ENCODE measurements at regions not wholly inside any gene's neighbourhood (a gene's known extent, or its start where the extent isn't known, plus 50 kb on each side); places are given as distances from the start of the nearest gene placed in this dataset.

DNA sequence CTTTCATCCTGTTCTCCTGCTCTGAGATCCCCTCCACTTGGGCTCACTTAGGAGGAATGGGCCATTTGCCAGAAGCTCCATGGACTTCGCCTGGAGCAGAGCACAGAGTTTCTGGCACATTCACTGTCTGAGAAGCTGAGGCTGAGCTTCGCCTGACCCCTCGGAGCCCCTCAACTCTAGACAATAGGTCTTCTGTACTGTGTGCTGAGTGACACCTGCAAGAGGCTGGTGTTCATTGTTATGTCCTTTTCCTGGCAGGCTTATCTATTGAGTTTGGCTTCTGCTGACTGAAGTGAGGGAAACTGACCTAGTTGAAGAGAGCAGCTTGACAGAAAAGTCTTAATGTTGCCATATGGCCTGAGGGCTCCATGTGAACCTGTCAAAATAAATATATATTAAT lies 124.3 kb downstream of the EHF start:
- no peaks in the 10 kb centered on the region for H3K36me3 ChIP-seq (ENCODE audit: control insufficient read depth in 2 of 2, insufficient read depth in 2 of 2, low read length in 2 of 2)
- no peaks in the 10 kb centered on the region for H3K9me3 ChIP-seq (ENCODE audit: control insufficient read depth in 2 of 2, low read length in 2 of 2)
- H3K9ac ChIP-seq (ENCODE audit: low read depth in 1 of 2, low read length in 2 of 2), result no peak overlapping the region
- H3K27me3 ChIP-seq (ENCODE audit: control insufficient read depth in 2 of 2, insufficient read depth in 2 of 2, low read length in 2 of 2), result no peaks in the 10 kb centered on the region
- H3K4me1 ChIP-seq (ENCODE audit: control insufficient read depth in 2 of 2, insufficient read depth in 2 of 2, low read length in 2 of 2), result peaks cover 0 to 3% of the 10 kb centered on the region in 2 donors
- H3K27ac ChIP-seq (ENCODE audit: low read depth in 2 of 2, low read length in 2 of 2), result no peak overlapping the region
- H3K4me3 ChIP-seq (ENCODE audit: low read length in 2 of 2), result no peak overlapping the region

DNA sequence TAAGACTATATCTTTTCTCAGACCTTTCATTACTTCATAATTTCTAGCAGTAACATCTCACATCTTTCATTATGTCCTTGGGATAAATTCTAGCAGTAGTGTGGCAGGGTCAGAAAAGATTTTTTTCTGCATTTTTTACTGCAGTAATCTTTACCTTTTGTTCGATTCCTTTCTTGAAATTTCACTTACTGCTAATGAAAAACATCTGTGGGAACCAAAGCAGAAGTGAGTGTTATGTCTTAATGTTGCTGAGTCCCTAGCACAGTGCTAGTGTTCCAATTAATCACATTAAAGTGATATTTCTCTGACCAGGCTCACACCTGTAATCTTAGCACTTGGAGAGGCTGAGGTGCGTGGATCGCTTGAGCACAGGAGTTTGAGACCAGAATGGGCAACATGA lies 123.6 kb downstream of the EHF start:
- no peaks in the 10 kb centered on the region for H3K36me3 ChIP-seq (ENCODE audit: control insufficient read depth in 2 of 2, insufficient read depth in 2 of 2, low read length in 2 of 2)
- no peaks in the 10 kb centered on the region for H3K9me3 ChIP-seq (ENCODE audit: control insufficient read depth in 2 of 2, low read length in 2 of 2)
- no peak overlapping the region for H3K9ac ChIP-seq (ENCODE audit: low read depth in 1 of 2, low read length in 2 of 2)
- H3K4me1 ChIP-seq (ENCODE audit: control insufficient read depth in 2 of 2, insufficient read depth in 2 of 2, low read length in 2 of 2), result peaks cover 0 to 3% of the 10 kb centered on the region in 2 donors
- no peak overlapping the region for H3K27ac ChIP-seq (ENCODE audit: low read depth in 2 of 2, low read length in 2 of 2)
- H3K27me3 ChIP-seq (ENCODE audit: control insufficient read depth in 2 of 2, insufficient read depth in 2 of 2, low read length in 2 of 2), result no peaks in the 10 kb centered on the region
- no peak overlapping the region for H3K4me3 ChIP-seq (ENCODE audit: low read length in 2 of 2)

DNA sequence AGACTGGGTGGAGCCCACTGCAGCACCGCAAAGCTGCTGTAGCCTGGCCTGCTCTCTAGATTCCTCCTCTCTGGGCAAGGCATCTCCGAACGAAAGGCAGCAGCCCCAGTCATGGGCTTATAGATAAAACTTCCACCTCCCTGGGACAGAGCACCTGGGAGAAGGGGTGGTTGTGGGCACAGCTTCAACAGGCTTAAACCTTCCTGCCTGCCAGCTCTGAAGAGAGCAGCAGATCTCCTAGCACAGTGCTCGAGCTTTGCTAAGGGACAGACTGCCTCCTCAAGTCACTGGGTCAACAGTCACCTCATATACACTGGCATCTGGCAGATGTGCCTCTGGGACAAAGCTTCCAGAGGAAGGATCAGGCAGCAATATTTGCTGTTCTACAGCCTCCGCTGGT lies 117.3 kb downstream of the EHF start:
- H3K4me1 ChIP-seq (ENCODE audit: control insufficient read depth in 2 of 2, insufficient read depth in 2 of 2, low read length in 2 of 2), result no peaks in the 10 kb centered on the region
- H3K9me3 ChIP-seq (ENCODE audit: control insufficient read depth in 2 of 2, low read length in 2 of 2), result no peaks in the 10 kb centered on the region
- no peaks in the 10 kb centered on the region for H3K27me3 ChIP-seq (ENCODE audit: control insufficient read depth in 2 of 2, insufficient read depth in 2 of 2, low read length in 2 of 2)
- H3K4me3 ChIP-seq (ENCODE audit: low read length in 2 of 2), result no peak overlapping the region
- H3K36me3 ChIP-seq (ENCODE audit: control insufficient read depth in 2 of 2, insufficient read depth in 2 of 2, low read length in 2 of 2), result no peaks in the 10 kb centered on the region
- H3K27ac ChIP-seq (ENCODE audit: low read depth in 2 of 2, low read length in 2 of 2), result no peak overlapping the region
- no peak overlapping the region for H3K9ac ChIP-seq (ENCODE audit: low read depth in 1 of 2, low read length in 2 of 2)

DNA sequence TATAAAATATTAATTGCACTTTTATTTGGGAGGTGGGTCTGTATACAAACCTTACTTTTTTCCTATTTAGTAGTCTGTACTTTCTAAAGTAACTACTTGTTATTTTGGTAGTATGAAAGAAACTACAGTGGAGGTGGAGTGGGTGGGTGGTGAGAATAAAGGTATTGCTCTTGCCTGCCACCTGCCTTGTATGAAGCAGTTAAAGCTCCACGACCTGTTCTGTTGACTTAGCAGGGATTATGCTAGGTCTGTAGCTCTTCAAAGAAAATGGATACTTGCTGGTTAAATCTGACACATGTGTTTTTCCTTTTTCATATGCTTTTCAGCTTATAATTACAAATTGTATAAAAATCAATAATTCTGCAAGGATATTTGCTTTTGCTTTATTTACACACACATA lies 111.9 kb downstream of the EHF start:
- H3K9ac ChIP-seq (ENCODE audit: low read depth in 1 of 2, low read length in 2 of 2), result no peak overlapping the region
- H3K9me3 ChIP-seq (ENCODE audit: control insufficient read depth in 2 of 2, low read length in 2 of 2), result no peaks in the 10 kb centered on the region
- no peaks in the 10 kb centered on the region for H3K27me3 ChIP-seq (ENCODE audit: control insufficient read depth in 2 of 2, insufficient read depth in 2 of 2, low read length in 2 of 2)
- no peak overlapping the region for H3K4me3 ChIP-seq (ENCODE audit: low read length in 2 of 2)
- no peak overlapping the region for H3K27ac ChIP-seq (ENCODE audit: low read depth in 2 of 2, low read length in 2 of 2)
- H3K4me1 ChIP-seq (ENCODE audit: control insufficient read depth in 2 of 2, insufficient read depth in 2 of 2, low read length in 2 of 2), result peaks cover 0 to 2% of the 10 kb centered on the region in 2 donors
- H3K36me3 ChIP-seq (ENCODE audit: control insufficient read depth in 2 of 2, insufficient read depth in 2 of 2, low read length in 2 of 2), result no peaks in the 10 kb centered on the region

DNA sequence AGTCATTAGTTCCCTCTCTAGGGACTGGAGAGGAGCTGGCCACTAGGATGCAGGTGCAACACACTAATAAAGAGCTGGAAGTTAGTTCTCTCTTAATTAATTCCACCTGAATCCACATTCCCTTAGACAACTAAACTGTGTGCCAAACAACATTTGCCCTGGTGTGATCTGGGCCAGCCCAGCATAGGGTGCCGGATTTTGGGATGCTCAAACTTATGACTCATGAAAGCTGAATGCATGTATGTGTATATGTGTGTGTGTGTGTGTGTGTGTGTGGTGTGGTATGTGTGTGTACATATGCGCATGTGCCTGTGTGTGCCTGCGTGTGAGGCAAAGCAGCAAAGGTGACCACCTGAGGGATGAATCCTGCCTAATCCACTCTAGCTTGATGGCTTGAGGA lies 110.7 kb downstream of the EHF start:
- Histone ChIP-seq H3K36me3 (ENCODE audit: control insufficient read depth in 2 of 2, insufficient read depth in 2 of 2, low read length in 2 of 2) (no peaks in the 10 kb centered on the region), H3K27ac (ENCODE audit: low read depth in 2 of 2, low read length in 2 of 2) (no peak overlapping the region)

DNA sequence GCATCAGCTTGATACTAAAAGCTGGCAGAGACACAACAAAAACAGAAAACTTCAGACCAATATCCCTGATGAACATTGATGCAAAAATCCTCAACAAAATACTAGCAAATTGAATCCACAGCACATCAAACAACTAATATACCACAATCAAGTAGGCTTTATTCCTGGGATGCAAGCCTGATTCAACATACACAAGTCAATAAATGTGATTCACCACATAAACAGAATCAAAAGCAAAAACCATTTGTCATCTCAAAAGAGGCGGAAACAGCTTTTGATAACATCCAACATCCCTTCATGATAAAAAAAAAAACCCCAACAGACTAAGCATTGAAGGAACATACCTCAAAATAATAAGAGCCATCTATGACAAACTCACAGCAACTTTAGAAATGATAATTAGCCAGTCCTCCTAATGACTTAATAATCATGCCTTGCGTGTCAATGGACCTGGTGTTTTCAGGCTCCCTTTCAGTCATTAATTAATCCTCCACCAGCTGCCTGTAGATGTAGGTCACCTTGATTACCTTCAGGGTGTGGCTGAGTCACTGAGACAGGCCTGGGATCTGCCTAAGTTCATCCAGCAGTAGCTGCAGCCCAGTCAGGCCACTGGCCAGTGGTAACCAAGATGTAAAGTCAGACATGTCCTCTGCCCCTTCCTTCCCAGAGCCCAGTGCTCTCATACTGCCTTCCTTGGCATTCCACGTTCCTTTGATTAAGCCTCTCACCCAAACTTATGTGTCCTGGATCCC lies 109.8 kb downstream of the EHF start:
- Histone ChIP-seq H3K9me3 (ENCODE audit: control insufficient read depth in 2 of 2, low read length in 2 of 2) (no peaks in the 10 kb centered on the region), H3K4me3 (ENCODE audit: low read length in 2 of 2) (no peak overlapping the region), H3K27ac (ENCODE audit: low read depth in 2 of 2, low read length in 2 of 2) (no peak overlapping the region), H3K9ac (ENCODE audit: low read depth in 1 of 2, low read length in 2 of 2) (no peak overlapping the region), H3K4me1 (ENCODE audit: control insufficient read depth in 2 of 2, insufficient read depth in 2 of 2, low read length in 2 of 2) (peaks cover 0 to 2% of the 10 kb centered on the region in 2 donors), H3K27me3 (ENCODE audit: control insufficient read depth in 2 of 2, insufficient read depth in 2 of 2, low read length in 2 of 2) (no peaks in the 10 kb centered on the region), H3K36me3 (ENCODE audit: control insufficient read depth in 2 of 2, insufficient read depth in 2 of 2, low read length in 2 of 2) (no peaks in the 10 kb centered on the region)

More for the DNA sequence above, 110.7 kb downstream of the EHF start:
- no peak overlapping the region for H3K9ac ChIP-seq (ENCODE audit: low read depth in 1 of 2, low read length in 2 of 2)
- peaks cover 0 to 2% of the 10 kb centered on the region in 2 donors for H3K4me1 ChIP-seq (ENCODE audit: control insufficient read depth in 2 of 2, insufficient read depth in 2 of 2, low read length in 2 of 2)
- no peaks in the 10 kb centered on the region for H3K9me3 ChIP-seq (ENCODE audit: control insufficient read depth in 2 of 2, low read length in 2 of 2)
- H3K4me3 ChIP-seq (ENCODE audit: low read length in 2 of 2), result no peak overlapping the region
- no peaks in the 10 kb centered on the region for H3K27me3 ChIP-seq (ENCODE audit: control insufficient read depth in 2 of 2, insufficient read depth in 2 of 2, low read length in 2 of 2)

DNA sequence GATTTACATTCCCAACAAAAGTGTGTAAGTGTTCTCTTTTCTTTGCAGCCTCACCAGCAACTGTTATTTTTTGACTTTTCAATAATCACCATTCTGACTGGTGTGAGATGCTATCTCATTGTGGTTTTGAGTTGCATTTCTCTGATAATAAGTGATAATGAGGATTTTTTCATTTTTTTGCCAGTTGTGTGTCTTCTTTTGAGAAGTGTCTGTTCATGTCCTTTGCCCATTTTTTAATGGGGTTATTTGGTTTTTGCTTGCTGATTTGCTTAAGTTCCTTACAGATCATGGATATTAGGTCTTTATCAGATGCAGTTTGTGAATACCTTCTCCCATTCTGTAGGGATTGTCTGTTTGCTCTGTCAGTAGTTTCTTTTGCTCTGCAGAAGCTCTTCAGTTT lies 107.7 kb downstream of the EHF start:
- H3K36me3 ChIP-seq (ENCODE audit: control insufficient read depth in 2 of 2, insufficient read depth in 2 of 2, low read length in 2 of 2), result no peaks in the 10 kb centered on the region
- H3K27me3 ChIP-seq (ENCODE audit: control insufficient read depth in 2 of 2, insufficient read depth in 2 of 2, low read length in 2 of 2), result no peaks in the 10 kb centered on the region
- peaks cover 0 to 2% of the 10 kb centered on the region in 2 donors for H3K4me1 ChIP-seq (ENCODE audit: control insufficient read depth in 2 of 2, insufficient read depth in 2 of 2, low read length in 2 of 2)
- H3K9ac ChIP-seq (ENCODE audit: low read depth in 1 of 2, low read length in 2 of 2), result no peak overlapping the region
- no peak overlapping the region for H3K4me3 ChIP-seq (ENCODE audit: low read length in 2 of 2)
- H3K9me3 ChIP-seq (ENCODE audit: control insufficient read depth in 2 of 2, low read length in 2 of 2), result no peaks in the 10 kb centered on the region
- no peak overlapping the region for H3K27ac ChIP-seq (ENCODE audit: low read depth in 2 of 2, low read length in 2 of 2)

DNA sequence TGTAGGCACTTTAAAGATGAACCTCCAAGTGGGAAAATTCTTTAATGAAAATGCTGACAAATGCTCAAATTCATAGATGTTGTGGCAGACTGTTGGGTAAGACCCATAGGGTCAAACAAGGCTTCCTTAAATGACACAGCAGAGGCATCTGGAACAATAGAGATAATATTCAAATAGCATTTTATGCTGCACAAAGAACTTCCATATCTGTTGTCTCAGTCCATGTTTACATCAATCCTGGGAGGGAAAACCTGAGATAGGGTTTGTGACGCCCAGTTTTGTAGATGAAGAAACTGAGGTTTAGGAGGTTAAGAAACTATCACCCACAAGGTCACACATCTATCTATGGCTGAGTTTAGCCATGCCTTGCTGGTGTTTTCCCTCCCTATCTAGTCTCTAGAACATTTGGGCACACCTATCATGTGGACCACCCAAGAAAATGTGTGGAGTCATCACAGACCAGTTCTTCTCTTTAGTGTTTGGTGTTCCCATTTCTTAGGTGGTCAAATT lies 106.4 kb downstream of the EHF start:
- H3K4me1 ChIP-seq (ENCODE audit: control insufficient read depth in 2 of 2, insufficient read depth in 2 of 2, low read length in 2 of 2), result peaks cover 0 to 2% of the 10 kb centered on the region in 2 donors

DNA sequence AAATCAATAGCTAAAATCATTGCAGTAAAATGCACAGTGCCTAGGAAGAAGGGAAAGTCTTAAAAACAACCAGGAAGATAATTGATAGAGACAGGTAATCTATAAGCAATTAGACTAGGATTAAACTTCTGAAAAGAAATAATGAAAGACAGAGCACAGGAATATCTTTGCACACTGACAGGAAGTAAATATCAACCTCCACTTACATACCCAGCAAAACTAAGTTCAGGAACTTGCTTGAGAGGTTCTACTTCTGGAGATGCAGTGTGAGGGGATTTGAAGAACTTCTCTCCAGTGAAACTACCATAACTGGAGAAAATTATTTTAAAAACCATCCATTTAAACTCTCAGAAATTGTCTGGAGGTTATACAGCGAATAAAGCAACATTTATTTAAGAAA lies 104.1 kb downstream of the EHF start:
- Histone ChIP-seq H3K4me1 (ENCODE audit: control insufficient read depth in 2 of 2, insufficient read depth in 2 of 2, low read length in 2 of 2) (no peaks in the 10 kb centered on the region), H3K27me3 (ENCODE audit: control insufficient read depth in 2 of 2, insufficient read depth in 2 of 2, low read length in 2 of 2) (no peaks in the 10 kb centered on the region), H3K36me3 (ENCODE audit: control insufficient read depth in 2 of 2, insufficient read depth in 2 of 2, low read length in 2 of 2) (no peaks in the 10 kb centered on the region)

More for the DNA sequence above, 106.4 kb downstream of the EHF start:
- H3K27me3 ChIP-seq (ENCODE audit: control insufficient read depth in 2 of 2, insufficient read depth in 2 of 2, low read length in 2 of 2), result no peaks in the 10 kb centered on the region
- H3K36me3 ChIP-seq (ENCODE audit: control insufficient read depth in 2 of 2, insufficient read depth in 2 of 2, low read length in 2 of 2), result no peaks in the 10 kb centered on the region
- H3K9ac ChIP-seq (ENCODE audit: low read depth in 1 of 2, low read length in 2 of 2), result no peak overlapping the region
- no peak overlapping the region for H3K4me3 ChIP-seq (ENCODE audit: low read length in 2 of 2)
- no peak overlapping the region for H3K27ac ChIP-seq (ENCODE audit: low read depth in 2 of 2, low read length in 2 of 2)
- H3K9me3 ChIP-seq (ENCODE audit: control insufficient read depth in 2 of 2, low read length in 2 of 2), result no peaks in the 10 kb centered on the region

DNA sequence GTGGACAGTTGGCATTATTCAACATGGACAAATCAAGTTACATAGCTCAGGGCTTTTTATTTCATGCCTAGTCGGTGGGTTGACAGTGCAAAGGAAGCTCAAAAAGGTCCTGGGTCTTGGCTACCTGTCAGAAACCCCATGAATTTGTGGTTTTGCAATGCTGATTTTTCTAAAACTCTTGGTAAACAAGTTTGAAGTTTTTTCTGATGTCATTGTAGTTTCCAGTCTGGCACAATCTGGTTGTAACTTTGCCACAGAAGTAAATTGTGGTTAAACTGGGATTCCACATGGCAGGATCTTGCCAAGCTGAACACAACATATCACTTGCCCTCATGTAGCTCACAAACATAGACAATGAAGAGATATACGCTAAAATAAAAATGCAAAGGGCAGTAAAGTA lies 100.8 kb downstream of the EHF start:
- Histone ChIP-seq H3K36me3 (ENCODE audit: control insufficient read depth in 2 of 2, insufficient read depth in 2 of 2, low read length in 2 of 2) (no peaks in the 10 kb centered on the region), H3K9me3 (ENCODE audit: control insufficient read depth in 2 of 2, low read length in 2 of 2) (no peaks in the 10 kb centered on the region), H3K27ac (ENCODE audit: low read depth in 2 of 2, low read length in 2 of 2) (no peak overlapping the region), H3K4me3 (ENCODE audit: low read length in 2 of 2) (no peak overlapping the region), H3K4me1 (ENCODE audit: control insufficient read depth in 2 of 2, insufficient read depth in 2 of 2, low read length in 2 of 2) (no peaks in the 10 kb centered on the region), H3K9ac (ENCODE audit: low read depth in 1 of 2, low read length in 2 of 2) (no peak overlapping the region), H3K27me3 (ENCODE audit: control insufficient read depth in 2 of 2, insufficient read depth in 2 of 2, low read length in 2 of 2) (no peaks in the 10 kb centered on the region)

More for the DNA sequence above, 104.1 kb downstream of the EHF start:
- no peak overlapping the region for H3K9ac ChIP-seq (ENCODE audit: low read depth in 1 of 2, low read length in 2 of 2)
- H3K4me3 ChIP-seq (ENCODE audit: low read length in 2 of 2), result no peak overlapping the region
- H3K9me3 ChIP-seq (ENCODE audit: control insufficient read depth in 2 of 2, low read length in 2 of 2), result no peaks in the 10 kb centered on the region
- no peak overlapping the region for H3K27ac ChIP-seq (ENCODE audit: low read depth in 2 of 2, low read length in 2 of 2)

Measured in mucosa of rectum (tissue), 2 donors.